ENCODE measurements at regions not wholly inside any gene's neighbourhood (a gene's known extent, or its start where the extent isn't known, plus 50 kb on each side); places are given as distances from the start of the nearest gene placed in this dataset.

- no peak for DNase-seq (ENCODE audit: extremely low spot score)
- TF ChIP-seq PKNOX1 (IDR thresholded peaks at IDR 0.05) (peak; percentile 41; the same call in 1 of the 2 replicates), HDGF (IDR thresholded peaks at IDR 0.05; ENCODE audit: borderline replicate concordance) (no peak)
- CTCF ChIA-PET: no interaction called here
- POLR2A ChIA-PET: no interaction called here
Measured at GRCh38 chr16:86198206-86199118, 299.5 kb downstream of the IRF8 start.

- no peak for TF ChIP-seq L3MBTL2 (conservative IDR thresholded peaks at IDR 0.05)
- TF ChIP-seq ELF4 (IDR thresholded peaks at IDR 0.05): no peak
- ChIA-PET CTCF (no interaction called here), POLR2A (no interaction called here)
- no peak for DNase-seq (ENCODE audit: extremely low spot score)
Measured at GRCh38 chr16:86199182-86199581, 300.2 kb downstream of the IRF8 start.

DNA sequence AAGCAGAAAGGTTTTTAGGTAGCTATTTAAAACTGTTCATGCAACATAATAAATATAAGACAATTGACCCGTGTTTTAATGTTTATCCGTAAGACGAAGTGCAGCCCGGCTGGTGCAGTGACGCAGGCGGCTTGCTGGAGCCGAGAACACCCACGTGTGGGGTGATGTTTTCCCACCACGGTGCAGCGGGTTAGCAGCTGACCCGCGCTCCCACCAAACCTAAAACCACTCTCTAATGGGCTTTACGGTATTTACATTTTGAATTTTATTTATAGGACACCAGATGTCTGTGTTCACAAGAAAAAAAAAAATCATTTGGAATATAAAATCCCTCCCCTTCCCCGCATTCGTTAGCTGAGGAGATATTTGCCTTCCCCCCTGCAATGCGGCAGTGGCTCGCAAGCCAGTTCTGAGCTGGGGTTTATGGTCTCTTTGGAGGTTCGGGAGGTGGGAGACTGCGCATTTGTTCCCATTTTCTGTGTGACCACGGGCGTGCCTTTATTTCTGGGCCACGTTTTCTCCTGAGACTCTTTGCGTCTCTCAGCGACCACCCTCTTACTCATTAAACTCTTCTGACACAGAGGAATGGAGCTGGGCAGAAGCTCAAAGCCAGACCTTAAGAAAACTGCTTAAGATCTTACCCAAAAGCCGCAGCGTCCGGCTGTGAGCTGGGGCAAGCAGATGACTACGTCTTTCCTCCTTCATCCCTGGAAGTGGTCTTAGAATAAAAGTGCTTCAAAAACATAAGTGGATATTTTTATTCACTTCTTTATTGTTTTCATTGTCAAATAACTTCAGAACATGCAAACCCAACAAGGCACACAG is 301.1 kb downstream of the IRF8 start:
- TF ChIP-seq ELF4 (IDR thresholded peaks at IDR 0.05) (no peak), LEF1 (IDR thresholded peaks at IDR 0.05; ENCODE audit: borderline replicate concordance) (no peak), CTBP1 (IDR thresholded peaks at IDR 0.05; ENCODE audit: borderline replicate concordance) (no peak), SP1 (IDR thresholded peaks at IDR 0.05) (no peak), PKNOX1 (IDR thresholded peaks at IDR 0.05) (no peak), BHLHE40 (IDR thresholded peaks at IDR 0.05; ENCODE audit: borderline replicate concordance) (no peak), NFRKB (IDR thresholded peaks at IDR 0.05) (no peak), L3MBTL2 (conservative IDR thresholded peaks at IDR 0.05) (no peak), ZNF384 (IDR thresholded peaks at IDR 0.05) (no peak), HDGF (IDR thresholded peaks at IDR 0.05; ENCODE audit: borderline replicate concordance) (no peak), SUZ12 (IDR thresholded peaks at IDR 0.05) (no peak)
- ChIA-PET POLR2A (interaction anchor here (0.6 kb wide), 1 partner anchor 64 kb away, joined by 3 read pairs; no protein-coding TSS in a partner anchor), CTCF (interaction anchor here (0.6 kb wide), 1 partner anchor 863 kb away, joined by 4 read pairs; no protein-coding TSS in a partner anchor)
- DNase-seq (ENCODE audit: extremely low spot score): no peak

GRCh38 chr16:86200722-86201121 is 301.8 kb downstream of the IRF8 start:
- no peak for DNase-seq (ENCODE audit: extremely low spot score)
- ChIA-PET CTCF (interaction anchor here (0.6 kb wide), 1 partner anchor 863 kb away, joined by 4 read pairs; no protein-coding TSS in a partner anchor), POLR2A (no interaction called here)
- TF ChIP-seq HDGF (IDR thresholded peaks at IDR 0.05; ENCODE audit: borderline replicate concordance) (no peak), SP1 (IDR thresholded peaks at IDR 0.05) (no peak), FOXK2 (IDR thresholded peaks at IDR 0.05) (no peak), LEF1 (IDR thresholded peaks at IDR 0.05; ENCODE audit: borderline replicate concordance) (no peak), FOXM1 (IDR thresholded peaks at IDR 0.05; ENCODE audit: borderline replicate concordance) (no peak), L3MBTL2 (conservative IDR thresholded peaks at IDR 0.05) (no peak), NFRKB (IDR thresholded peaks at IDR 0.05) (no peak), FOXA1 (IDR thresholded peaks at IDR 0.05) (no peak), SUZ12 (IDR thresholded peaks at IDR 0.05) (no peak), TARDBP (IDR thresholded peaks at IDR 0.05) (no peak), ZNF384 (IDR thresholded peaks at IDR 0.05) (no peak), CTBP1 (IDR thresholded peaks at IDR 0.05; ENCODE audit: borderline replicate concordance) (no peak), ARNT (IDR thresholded peaks at IDR 0.05) (no peak)

- ChIA-PET CTCF (no interaction called here), POLR2A (no interaction called here)
- no peak for DNase-seq (ENCODE audit: extremely low spot score)
- TF ChIP-seq L3MBTL2 (conservative IDR thresholded peaks at IDR 0.05) (no peak), CTBP1 (IDR thresholded peaks at IDR 0.05; ENCODE audit: borderline replicate concordance) (no peak), LEF1 (IDR thresholded peaks at IDR 0.05; ENCODE audit: borderline replicate concordance) (no peak), SP1 (IDR thresholded peaks at IDR 0.05) (no peak), SUZ12 (IDR thresholded peaks at IDR 0.05) (no peak)
Measured at GRCh38 chr16:86201746-86202145, 302.8 kb downstream of the IRF8 start.

DNA sequence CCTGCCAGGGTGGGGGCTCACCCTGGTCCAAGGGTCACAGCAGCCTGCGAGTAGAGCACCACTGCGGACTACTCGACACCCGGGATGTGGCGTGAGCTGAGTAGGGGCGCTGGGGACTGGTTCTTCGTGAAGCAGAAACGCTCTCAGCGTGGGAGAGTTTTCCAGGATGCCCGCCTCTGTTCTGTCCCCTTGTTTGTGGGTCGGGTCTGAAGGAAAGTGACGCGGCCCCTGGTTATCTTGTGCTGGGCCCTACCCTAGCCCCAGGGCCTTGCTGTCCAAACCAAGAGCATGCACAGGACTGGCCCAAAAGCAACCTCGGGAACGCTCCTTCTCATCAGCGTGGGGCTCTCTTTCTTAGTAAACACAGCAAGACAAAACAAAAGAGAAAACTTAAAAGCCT is 303.3 kb downstream of the IRF8 start:
- ChIA-PET POLR2A (no interaction called here), CTCF (no interaction called here)
- TF ChIP-seq ZNF384 (IDR thresholded peaks at IDR 0.05): no peak
- TF ChIP-seq PKNOX1 (IDR thresholded peaks at IDR 0.05): no peak
- TF ChIP-seq SUZ12 (IDR thresholded peaks at IDR 0.05): no peak
- TF ChIP-seq TARDBP (IDR thresholded peaks at IDR 0.05): no peak
- no peak for TF ChIP-seq NFRKB (IDR thresholded peaks at IDR 0.05)
- no peak for TF ChIP-seq ARNT (IDR thresholded peaks at IDR 0.05)
- no peak for TF ChIP-seq FOXA1 (IDR thresholded peaks at IDR 0.05)
- TF ChIP-seq FOXK2 (IDR thresholded peaks at IDR 0.05): no peak
- no peak for TF ChIP-seq LEF1 (IDR thresholded peaks at IDR 0.05; ENCODE audit: borderline replicate concordance)
- no peak for TF ChIP-seq CTBP1 (IDR thresholded peaks at IDR 0.05; ENCODE audit: borderline replicate concordance)
- TF ChIP-seq BHLHE40 (IDR thresholded peaks at IDR 0.05; ENCODE audit: borderline replicate concordance): no peak
- no peak for TF ChIP-seq SP1 (IDR thresholded peaks at IDR 0.05)
- no peak for TF ChIP-seq FOXM1 (IDR thresholded peaks at IDR 0.05; ENCODE audit: borderline replicate concordance)
- no peak for TF ChIP-seq HDGF (IDR thresholded peaks at IDR 0.05; ENCODE audit: borderline replicate concordance)
- TF ChIP-seq L3MBTL2 (conservative IDR thresholded peaks at IDR 0.05): no peak
- TF ChIP-seq ELF4 (IDR thresholded peaks at IDR 0.05): no peak
- DNase-seq (ENCODE audit: extremely low spot score): no peak
